ENCODE measurements at regions not wholly inside any gene's neighbourhood (a gene's known extent, or its start where the extent isn't known, plus 50 kb on each side); places are given as distances from the start of the nearest gene placed in this dataset.

GRCh38 chr2:780002-780401 lies 102.8 kb upstream of the TMEM18 start:
- DNase-seq, result no peak

DNA sequence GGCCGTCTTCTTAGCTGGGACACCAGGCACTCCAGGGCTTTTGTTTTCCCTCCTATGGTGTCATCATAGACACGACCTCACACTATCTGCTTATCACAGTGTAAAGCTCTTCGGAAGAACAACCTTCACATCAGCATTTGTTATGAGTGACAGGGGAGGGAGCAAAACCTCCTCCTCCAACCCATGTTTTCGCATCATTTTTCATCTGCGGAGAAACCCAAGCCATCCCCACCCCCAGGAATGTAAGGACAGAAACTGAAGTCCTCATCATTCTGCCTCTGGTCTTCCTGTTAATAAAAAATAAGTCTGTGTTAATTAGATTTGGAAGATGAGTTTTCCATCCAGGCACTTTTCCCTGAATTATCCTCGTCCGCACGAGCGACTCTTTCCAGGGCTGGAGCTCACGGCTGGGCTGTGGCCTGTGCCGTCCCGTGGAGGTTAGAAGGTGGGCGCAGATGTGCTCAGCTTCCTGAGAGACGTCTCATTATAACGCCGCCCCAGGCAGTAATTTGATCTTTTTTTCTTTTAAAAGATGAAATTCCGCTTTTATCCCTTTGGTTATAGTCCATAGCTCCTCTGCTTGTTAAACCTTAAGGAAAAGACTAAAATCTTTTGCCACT lies 101.6 kb upstream of the TMEM18 start:
- DNase-seq, result no peak

DNA sequence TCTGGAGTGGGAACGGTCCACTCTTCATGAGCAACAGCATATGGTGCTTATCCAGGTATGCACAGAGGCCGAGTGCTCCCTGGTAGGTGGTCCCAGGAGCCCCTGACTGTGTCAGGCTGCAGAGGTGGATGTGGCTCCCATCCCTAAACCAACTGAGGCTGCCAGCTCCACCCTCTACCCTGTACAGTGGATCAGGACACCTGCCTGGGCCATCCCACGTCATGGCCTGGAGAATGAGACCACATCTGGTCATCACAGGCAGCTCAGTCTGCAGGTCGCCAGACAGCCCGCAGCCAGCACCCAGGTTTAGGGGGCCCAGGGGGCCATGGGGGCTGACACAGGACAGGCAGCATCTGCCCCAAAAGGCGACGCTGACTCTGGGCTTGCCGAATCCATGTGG lies 100.3 kb upstream of the TMEM18 start:
- DNase-seq, result no peak

DNA sequence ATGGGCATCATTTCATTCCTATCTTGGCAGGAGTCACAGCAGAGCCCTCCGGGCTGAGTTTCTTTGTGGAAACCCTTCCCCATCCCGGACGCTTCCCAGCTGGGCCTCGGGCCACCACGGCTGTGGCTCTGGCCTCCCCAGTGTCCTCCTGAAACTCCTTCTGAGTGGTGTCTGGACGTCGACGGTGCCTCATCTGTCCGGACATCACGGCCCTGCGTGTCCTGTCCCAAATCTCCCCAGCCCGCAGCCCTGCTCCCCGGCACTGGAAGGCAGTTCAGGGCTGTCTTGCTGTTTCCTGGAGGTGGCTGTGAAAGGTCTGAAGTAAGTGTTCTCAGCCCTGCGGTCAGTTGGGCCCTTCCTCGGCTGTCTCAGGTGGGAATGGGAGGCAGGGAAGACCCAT lies 99.8 kb upstream of the TMEM18 start:
- no peak for DNase-seq

DNA sequence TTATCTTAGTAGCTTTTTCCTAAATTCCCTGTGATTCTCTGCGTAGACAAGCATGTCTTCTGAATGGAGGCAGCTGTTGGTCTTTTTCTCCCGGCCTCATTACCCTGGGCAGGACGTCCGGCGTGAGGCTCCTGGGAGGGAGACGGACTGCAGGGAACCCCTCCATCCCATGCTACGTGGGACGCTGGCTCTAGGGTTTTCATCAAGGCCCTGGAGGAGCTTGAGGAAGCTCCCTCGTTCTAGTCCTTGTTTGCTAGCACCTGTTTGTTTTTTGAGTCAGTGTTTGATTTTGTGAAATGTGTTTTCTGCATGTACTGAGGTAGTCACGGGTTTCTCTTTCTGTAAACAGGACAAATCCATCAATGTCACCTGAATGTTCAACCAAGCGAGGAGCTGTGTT lies 99.3 kb upstream of the TMEM18 start:
- no peak for DNase-seq

- no peak for DNase-seq
These were observed 98.8 kb upstream of the TMEM18 start for GRCh38 chr2:776038-776437.

DNA sequence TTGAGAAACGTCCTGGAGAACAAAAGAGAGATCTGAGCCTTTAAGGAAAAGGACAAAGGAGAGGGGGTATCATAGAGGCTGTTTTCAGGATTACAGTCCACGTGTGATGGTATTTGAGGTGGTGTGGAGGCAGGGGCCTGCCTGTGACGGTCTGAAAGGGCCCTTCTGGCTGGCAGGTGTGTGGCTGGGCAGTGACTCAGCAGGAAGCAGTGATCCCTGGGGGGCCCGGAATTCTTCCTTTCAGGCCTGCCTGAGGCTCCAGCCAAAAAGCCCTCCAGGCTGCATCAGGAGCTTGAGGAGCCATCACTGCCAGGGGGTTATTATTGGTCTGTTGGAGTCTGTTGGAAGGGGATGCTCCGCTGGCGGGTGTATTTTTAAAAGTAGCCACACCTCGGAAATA lies 97.2 kb upstream of the TMEM18 start:
- DNase-seq, result no peak

- DNase-seq, result no peak
These were observed 96.3 kb upstream of the TMEM18 start for GRCh38 chr2:773256-774160.

DNA sequence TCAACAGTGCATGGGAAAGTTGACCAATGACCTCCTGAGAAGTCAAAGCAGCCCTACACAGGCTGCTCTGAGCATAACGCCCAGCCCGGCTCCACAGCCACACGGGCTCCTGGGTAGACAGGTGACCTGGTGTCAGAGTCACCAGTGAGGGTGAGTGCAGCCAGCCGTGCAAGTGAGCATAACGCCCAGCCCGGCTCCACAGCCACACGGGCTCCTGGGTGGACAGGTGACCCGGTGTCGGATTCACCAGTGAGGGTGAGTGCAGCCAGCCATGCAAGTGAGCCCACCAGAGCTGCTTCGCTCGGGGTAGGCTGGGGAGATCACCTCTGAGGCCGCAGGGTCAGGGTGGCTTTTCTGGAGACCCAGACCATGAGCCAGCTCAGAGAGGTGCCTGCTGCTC lies 94.3 kb upstream of the TMEM18 start:
- DNase-seq, result no peak

DNA sequence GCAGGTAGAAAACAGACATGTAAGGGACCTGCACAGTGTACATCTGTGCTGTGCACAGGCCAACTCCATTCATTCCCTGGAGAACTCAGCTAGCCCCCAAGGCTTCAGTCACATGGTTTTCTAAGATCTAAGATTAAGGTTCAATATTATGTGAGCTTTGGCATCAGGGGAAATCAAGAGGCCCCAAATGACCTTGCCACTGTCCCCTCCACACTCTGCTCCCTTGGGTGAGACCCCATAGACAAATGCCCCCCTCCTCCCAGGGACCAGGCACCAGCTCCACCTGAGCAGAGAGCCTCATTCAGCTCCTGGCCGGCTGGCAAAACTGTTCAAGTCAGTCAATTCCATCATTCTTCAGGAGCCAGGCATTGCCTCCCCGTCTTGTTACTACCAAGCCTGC lies 93.6 kb upstream of the TMEM18 start:
- no peak for DNase-seq

DNA sequence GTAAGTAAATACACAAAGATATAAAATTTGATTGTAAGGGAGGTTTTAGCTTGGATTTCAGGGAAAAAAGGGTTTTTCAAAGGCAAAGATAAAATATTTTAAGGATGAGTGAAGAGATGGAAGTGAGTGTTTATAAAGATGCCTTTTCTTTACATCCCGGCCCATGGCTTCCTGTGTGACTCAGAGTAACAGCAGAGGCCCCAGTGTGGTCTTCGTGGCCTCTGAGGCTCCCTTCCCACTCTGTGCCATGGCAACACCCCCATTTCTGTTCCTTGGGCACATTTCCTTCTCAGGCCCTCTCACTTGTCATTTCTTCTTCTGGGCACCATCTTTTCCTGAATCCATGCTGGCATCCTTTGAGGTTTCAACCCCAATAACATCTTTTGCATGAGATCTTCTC lies 92.6 kb upstream of the TMEM18 start:
- no peak for DNase-seq

- no peak for DNase-seq
These were observed 91.2 kb upstream of the TMEM18 start for GRCh38 chr2:768451-768850.

DNA sequence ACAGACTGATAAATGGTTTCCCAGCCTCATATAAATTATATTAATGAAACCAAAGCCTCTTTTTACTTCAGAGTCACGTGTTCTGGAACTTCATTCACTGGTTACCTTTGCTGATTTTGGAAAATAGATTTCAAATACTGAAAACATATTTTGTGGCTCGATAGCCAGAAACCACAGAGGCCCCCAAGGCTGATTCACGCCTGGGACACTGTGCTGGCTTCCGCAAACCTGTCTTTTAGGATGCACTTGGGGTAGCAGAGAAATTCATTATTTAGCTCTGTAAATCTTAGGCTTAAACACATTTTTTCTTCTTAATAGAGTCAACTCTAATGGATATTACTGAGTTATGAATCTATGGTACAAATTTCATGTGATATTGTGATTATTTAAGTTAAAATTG lies 90.7 kb upstream of the TMEM18 start:
- DNase-seq, result no peak

GRCh38 chr2:767440-767839 lies 90.2 kb upstream of the TMEM18 start:
- DNase-seq, result no peak

DNA sequence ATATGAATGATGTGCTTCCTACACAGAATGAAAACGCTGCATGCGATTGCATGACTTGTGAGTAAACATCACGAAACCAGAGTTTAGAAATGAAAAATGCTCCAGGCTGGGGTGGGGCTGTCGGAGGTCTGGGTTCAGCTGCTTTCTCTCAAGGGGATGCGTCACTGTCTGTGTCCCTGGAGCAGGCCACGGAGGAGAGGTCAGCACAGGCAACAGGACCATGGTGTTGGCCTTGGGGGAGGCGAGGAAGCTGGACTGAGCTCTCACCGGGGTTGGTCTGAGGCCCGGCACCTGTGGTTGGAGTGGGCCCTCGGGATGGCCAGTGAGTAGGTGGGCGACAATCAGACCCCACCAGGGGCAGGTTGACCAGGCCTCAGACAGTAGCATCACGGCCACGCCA lies 89.0 kb upstream of the TMEM18 start:
- DNase-seq, result no peak

DNA sequence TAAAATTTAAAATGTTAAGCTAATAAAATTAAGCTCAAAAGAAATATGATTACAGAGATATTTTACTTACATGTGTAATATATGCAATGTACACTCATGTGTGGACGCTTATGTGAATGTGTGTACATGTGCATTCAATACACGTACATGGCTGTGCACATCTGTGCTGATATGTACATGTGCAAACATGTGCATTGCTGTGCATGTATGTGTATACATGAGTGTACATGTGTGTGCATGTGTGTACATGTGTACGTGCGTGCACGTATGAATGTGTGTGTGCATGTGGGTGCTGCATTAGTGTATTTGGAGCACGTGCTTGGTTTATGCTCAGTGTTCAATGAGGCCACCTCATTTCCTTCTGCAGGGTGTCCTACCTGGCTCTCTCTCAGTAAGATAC lies 88.2 kb upstream of the TMEM18 start:
- DNase-seq, result no peak

GRCh38 chr2:763766-764525 lies 86.7 kb upstream of the TMEM18 start:
- no peak for DNase-seq

GRCh38 chr2:762646-763045 lies 85.4 kb upstream of the TMEM18 start:
- no peak for DNase-seq

DNA sequence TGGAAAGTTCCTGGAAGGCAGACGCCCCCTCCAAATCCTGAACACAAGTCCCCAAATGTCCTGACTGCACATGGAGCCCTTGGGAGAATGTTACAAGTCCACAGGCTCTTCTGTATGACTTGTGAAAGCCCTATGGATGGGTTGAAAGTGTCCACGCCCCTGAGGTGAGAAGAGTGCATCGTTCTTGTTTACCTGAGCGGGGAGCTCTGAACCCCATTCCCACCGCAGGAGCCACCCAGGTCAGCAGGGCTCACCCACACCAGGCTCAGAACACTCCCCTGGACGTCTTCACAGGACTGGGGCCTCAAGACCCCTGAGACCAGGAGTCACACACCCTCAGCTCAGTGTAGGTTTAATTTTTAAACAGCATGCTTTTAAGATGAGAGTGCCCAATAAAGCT lies 84.2 kb upstream of the TMEM18 start:
- DNase-seq, result no peak

GRCh38 chr2:760001-760400 lies 82.8 kb upstream of the TMEM18 start:
- no peak for DNase-seq

- DNase-seq, result no peak
These were observed 81.0 kb upstream of the TMEM18 start for GRCh38 chr2:758073-758820.

GRCh38 chr2:753123-753522 lies 75.9 kb upstream of the TMEM18 start:
- no peak for DNase-seq

- no peak for DNase-seq
These were observed 74.3 kb upstream of the TMEM18 start for GRCh38 chr2:751474-751873.
